PC-9 (cell line): ENCODE measurements at regions not wholly inside any gene's neighbourhood (a gene's known extent, or its start where the extent isn't known, plus 50 kb on each side); places are given as distances from the start of the nearest gene placed in this dataset.

Source experiments
- BruUV-seq: library from RNA; stranded (reverse); fragments of 400-500 nt; replicated peaks from 2 replicates; lab custom pipeline; 2021; lab: Mats Ljungman, UMichigan
- CTCF ChIA-PET: fragments of 300-600 bp; sonication (Branson Sonifier 250); formaldehyde crosslinking; loops from one replicate; lab custom pipeline; 2022; ENCODE audit warnings: antibody characterized with exemption; lab: Charles Lee
- POLR2A ChIA-PET: fragments of 300-600 bp; sonication (Branson Sonifier 250); formaldehyde crosslinking; loops from one replicate; lab custom pipeline; 2022; ENCODE audit warnings: antibody characterized with exemption; ENCODE audit not compliant: unreplicated experiment; lab: Charles Lee
- DNase-seq, 2 experiments: peaks; one replicate each; pipeline versions ENCODE4 v3.0.0 to v3.0.0-alpha.2; 2015 to 2022; ENCODE audit warnings: mixed read lengths in 1 of 2
- H2AFZ ChIP-seq: fragments of 200-600 bp; sonication (generic); 2 replicates; pipeline ENCODE4 v1.8.1; 2017; ENCODE audit warnings: antibody characterized with exemption
- H3F3A ChIP-seq: fragments of 200-600 bp; sonication (generic); 2 replicates; pipeline ENCODE4 v1.8.1; 2017; ENCODE audit warnings: antibody characterized with exemption, mild to moderate bottlenecking, low read depth; ENCODE audit not compliant: insufficient read depth
- H3K27ac ChIP-seq: fragments of 200-600 bp; sonication (generic); 2 replicates; pipeline ENCODE4 v1.6.1; 2016; ENCODE audit warnings: mixed run types
- H3K27me3 ChIP-seq: fragments of 200-600 bp; sonication (generic); 2 replicates; pipeline ENCODE4 v1.6.1; 2016; ENCODE audit warnings: low read depth, mixed run types; ENCODE audit not compliant: insufficient read depth
- H3K36me3 ChIP-seq: fragments of 200-600 bp; sonication (generic); 2 replicates; pipeline ENCODE4 v1.6.1; 2016; ENCODE audit warnings: low read depth, mixed run types
- H3K4me1 ChIP-seq: fragments of 200-600 bp; sonication (generic); replicated peaks from 2 replicates; pipeline ENCODE4 v1.6.1; 2016; ENCODE audit warnings: mixed run types; ENCODE audit not compliant: insufficient read depth
- H3K4me2 ChIP-seq: fragments of 200-600 bp; sonication (generic); 2 replicates; pipeline ENCODE4 v1.6.1; 2017; ENCODE audit warnings: mixed run types
- H3K4me3 ChIP-seq: fragments of 200-600 bp; sonication (generic); 2 replicates; pipeline ENCODE4 v1.6.1; 2016; ENCODE audit warnings: mixed run types
- H3K79me2 ChIP-seq: fragments of 200-600 bp; sonication (generic); 2 replicates; pipeline ENCODE4 v1.6.1; 2017; ENCODE audit warnings: low read depth, mixed run types
- H3K9me2 ChIP-seq: fragments of 200-600 bp; sonication (generic); 2 replicates; pipeline ENCODE4 v1.8.1; 2017; ENCODE audit warnings: mild to moderate bottlenecking; ENCODE audit not compliant: insufficient read depth
- H3K9me3 ChIP-seq: fragments of 200-600 bp; sonication (generic); 2 replicates; pipeline ENCODE4 v1.8.1; 2016; ENCODE audit warnings: low read depth; ENCODE audit not compliant: insufficient read depth
- H4K20me1 ChIP-seq: fragments of 200-600 bp; sonication (generic); 2 replicates; pipeline ENCODE4 v1.8.1; 2017; ENCODE audit not compliant: insufficient read depth
- EZH2 ChIP-seq: fragments of 200-600 bp; sonication (generic); IDR thresholded peaks from 2 replicates; pipeline ENCODE4 v1.8.0; 2017; ENCODE audit warnings: antibody characterized with exemption, low read depth
- intact Hi-C: fragments of 100-400 bp; cut with micrococcal nuclease; formaldehyde crosslinking; loops from one replicate; pipeline ENCODE4 v1.10.0; 2022; ENCODE audit not compliant: unreplicated experiment
- TF ChIP-seq, protein P1 (sequence below): fragments of 200-600 bp; sonication (generic); conservative IDR thresholded peaks from 2 replicates; pipeline ENCODE4 v1.6.1; 2017; ENCODE audit warnings: mixed run types, antibody characterized with exemption, mild to moderate bottlenecking, moderate library complexity

DNA sequence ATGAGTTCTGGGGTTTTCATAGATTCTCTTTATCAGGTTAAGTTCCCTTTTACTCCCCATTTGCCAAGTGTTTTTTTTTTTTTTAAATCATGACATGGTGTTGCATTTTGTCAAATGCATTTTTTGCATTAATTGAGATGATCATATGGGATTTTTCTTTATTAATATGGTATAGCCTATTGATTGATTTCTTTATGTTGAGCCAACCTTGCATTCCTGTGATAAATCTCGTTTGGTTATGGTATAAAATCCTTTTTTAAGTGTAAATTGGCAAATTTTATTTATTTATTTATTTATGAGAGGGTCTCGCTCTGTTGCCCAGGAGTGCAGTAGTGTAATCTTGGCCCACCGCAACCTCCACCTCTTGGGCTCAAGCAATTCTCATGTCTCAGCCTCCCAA is 81.5 kb upstream of the ACVR1 start:
- no TSS peak for BruUV-seq
- no peaks in the 10 kb centered on the region for H3K79me2 ChIP-seq
- intact Hi-C loops, result no loop called here
- H3K4me1 ChIP-seq, result no peaks in the 10 kb centered on the region
- ChIA-PET POLR2A (no interaction called here), CTCF (no interaction called here)
- no peak overlapping the region for H3K4me2 ChIP-seq
- no peaks in the 10 kb centered on the region for H3K9me2 ChIP-seq
- H3K9me3 ChIP-seq, result no peaks in the 10 kb centered on the region
- H3F3A ChIP-seq, result no peaks in the 10 kb centered on the region
- H4K20me1 ChIP-seq, result no peaks in the 10 kb centered on the region
- H2AFZ ChIP-seq, result no peak overlapping the region
- no peak overlapping the region for H3K4me3 ChIP-seq
- H3K27ac ChIP-seq, result no peak overlapping the region
- DNase-seq, result no peak
- TF ChIP-seq, protein P1, sequence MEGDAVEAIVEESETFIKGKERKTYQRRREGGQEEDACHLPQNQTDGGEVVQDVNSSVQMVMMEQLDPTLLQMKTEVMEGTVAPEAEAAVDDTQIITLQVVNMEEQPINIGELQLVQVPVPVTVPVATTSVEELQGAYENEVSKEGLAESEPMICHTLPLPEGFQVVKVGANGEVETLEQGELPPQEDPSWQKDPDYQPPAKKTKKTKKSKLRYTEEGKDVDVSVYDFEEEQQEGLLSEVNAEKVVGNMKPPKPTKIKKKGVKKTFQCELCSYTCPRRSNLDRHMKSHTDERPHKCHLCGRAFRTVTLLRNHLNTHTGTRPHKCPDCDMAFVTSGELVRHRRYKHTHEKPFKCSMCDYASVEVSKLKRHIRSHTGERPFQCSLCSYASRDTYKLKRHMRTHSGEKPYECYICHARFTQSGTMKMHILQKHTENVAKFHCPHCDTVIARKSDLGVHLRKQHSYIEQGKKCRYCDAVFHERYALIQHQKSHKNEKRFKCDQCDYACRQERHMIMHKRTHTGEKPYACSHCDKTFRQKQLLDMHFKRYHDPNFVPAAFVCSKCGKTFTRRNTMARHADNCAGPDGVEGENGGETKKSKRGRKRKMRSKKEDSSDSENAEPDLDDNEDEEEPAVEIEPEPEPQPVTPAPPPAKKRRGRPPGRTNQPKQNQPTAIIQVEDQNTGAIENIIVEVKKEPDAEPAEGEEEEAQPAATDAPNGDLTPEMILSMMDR, result no peak
- TF ChIP-seq EZH2, result no peak
- no peaks in the 10 kb centered on the region for H3K27me3 ChIP-seq
- no peaks in the 10 kb centered on the region for H3K36me3 ChIP-seq

DNA sequence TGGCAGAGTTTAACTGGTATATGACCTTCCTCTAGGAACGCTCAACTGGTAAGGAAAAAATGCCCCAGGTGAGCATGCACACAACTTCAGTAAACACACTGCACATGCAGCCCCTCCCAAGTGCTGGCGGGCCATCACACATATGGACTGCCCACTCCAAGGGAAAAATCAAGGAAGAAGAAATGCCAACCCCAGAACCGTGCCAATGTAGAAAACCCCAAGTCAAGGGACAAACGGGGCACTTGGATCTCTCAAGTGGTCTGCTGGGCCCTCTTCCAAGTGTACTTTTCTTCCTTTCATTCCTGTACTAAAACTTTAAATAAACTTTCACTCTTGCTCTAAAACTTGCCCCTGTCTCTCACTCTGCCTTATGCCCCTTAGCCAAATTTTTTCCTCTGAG is 76.4 kb upstream of the ACVR1 start:
- Histone ChIP-seq H3K27ac (no peak overlapping the region), H3K27me3 (no peaks in the 10 kb centered on the region), H3K4me1 (no peaks in the 10 kb centered on the region), H3K36me3 (no peaks in the 10 kb centered on the region), H3K79me2 (no peaks in the 10 kb centered on the region), H4K20me1 (no peaks in the 10 kb centered on the region), H3K9me2 (no peaks in the 10 kb centered on the region), H3K4me2 (no peak overlapping the region), H3K9me3 (no peaks in the 10 kb centered on the region), H2AFZ (no peak overlapping the region), H3K4me3 (no peak overlapping the region), H3F3A (no peaks in the 10 kb centered on the region)
- no TSS peak for BruUV-seq
- ChIA-PET POLR2A (no interaction called here), CTCF (no interaction called here)
- intact Hi-C loops, result no loop called here
- DNase-seq, result no peak
- no peak for TF ChIP-seq EZH2
- TF ChIP-seq, protein P1, result no peak

DNA sequence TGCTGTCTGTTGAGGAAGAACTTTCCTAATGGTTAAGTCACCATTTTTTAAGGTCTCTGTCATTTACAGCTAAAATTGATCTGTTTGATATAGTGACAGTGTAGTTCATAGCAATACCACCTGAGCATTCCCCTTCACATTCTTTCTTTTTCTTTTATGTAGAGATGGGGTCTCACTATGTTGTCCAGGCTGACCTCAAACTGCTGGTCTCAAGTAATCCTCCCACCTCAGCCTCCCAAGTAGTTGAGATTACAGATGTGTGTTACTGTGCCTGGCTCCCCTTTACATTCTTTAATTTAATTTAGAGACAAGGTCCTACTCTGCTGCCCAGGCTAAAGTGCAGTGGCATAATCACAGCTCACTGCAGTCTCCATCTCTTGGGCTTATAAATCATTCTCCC is 72.7 kb upstream of the ACVR1 start:
- H3K9me2 ChIP-seq, result no peaks in the 10 kb centered on the region
- no peak overlapping the region for H3K4me2 ChIP-seq
- no peaks in the 10 kb centered on the region for H3K4me1 ChIP-seq
- intact Hi-C loops, result no loop called here
- no peak overlapping the region for H2AFZ ChIP-seq
- no peaks in the 10 kb centered on the region for H3K79me2 ChIP-seq
- no peaks in the 10 kb centered on the region for H3K36me3 ChIP-seq
- ChIA-PET CTCF (no interaction called here), POLR2A (no interaction called here)
- no peaks in the 10 kb centered on the region for H4K20me1 ChIP-seq
- TF ChIP-seq EZH2, result no peak
- TF ChIP-seq, protein P1, result no peak
- BruUV-seq, result no TSS peak
- no peaks in the 10 kb centered on the region for H3F3A ChIP-seq
- H3K27ac ChIP-seq, result no peak overlapping the region
- no peak overlapping the region for H3K4me3 ChIP-seq
- H3K9me3 ChIP-seq, result no peaks in the 10 kb centered on the region
- H3K27me3 ChIP-seq, result no peaks in the 10 kb centered on the region
- DNase-seq, result no peak
